GM15510 (cell line): ENCODE measurements at regions not wholly inside any gene's neighbourhood (a gene's known extent, or its start where the extent isn't known, plus 50 kb on each side); places are given as distances from the start of the nearest gene placed in this dataset.

Source experiments
- POLR2A ChIP-seq: IDR thresholded peaks from 3 replicates; pipeline ENCODE4 v1.6.1; 2011; ENCODE audit warnings: borderline replicate concordance; ENCODE audit not compliant: insufficient read length; ENCODE audit errors: extremely low read depth

- no peak for TF ChIP-seq POLR2A
Measured at GRCh38 chr3:125692361-125692760, 97.1 kb upstream of the OSBPL11 start.

GRCh38 chr3:125693887-125694286 is 98.6 kb upstream of the OSBPL11 start:
- no peak for TF ChIP-seq POLR2A

- TF ChIP-seq POLR2A = no peak
Measured at GRCh38 chr3:125694761-125695294, 99.5 kb upstream of the OSBPL11 start.

GRCh38 chr3:125695688-125696087 is 100.4 kb upstream of the OSBPL11 start:
- no peak for TF ChIP-seq POLR2A

GRCh38 chr3:125715651-125716050 is 120.4 kb upstream of the OSBPL11 start:
- no peak for TF ChIP-seq POLR2A

- no peak for TF ChIP-seq POLR2A
Measured at GRCh38 chr3:125767641-125768040, 172.3 kb upstream of the OSBPL11 start.

- TF ChIP-seq POLR2A = peak; percentile 14
Measured at GRCh38 chr3:125915792-125916375, 53.1 kb upstream of the ROPN1B start.

GRCh38 chr3:125916376-125916978 is 52.5 kb upstream of the ROPN1B start:
- peak; percentile 56 for TF ChIP-seq POLR2A
